SK-N-SH treated with all-trans-retinoic acid at 6 μM for 48 hours (cell line): ENCODE measurements at regions not wholly inside any gene's neighbourhood (a gene's known extent, or its start where the extent isn't known, plus 50 kb on each side); places are given as distances from the start of the nearest gene placed in this dataset.

Experiments
- ZNF565 ChIP-seq: fragments of 450-650 bp; formaldehyde crosslinking; conservative IDR thresholded peaks from 2 replicates; pipeline ENCODE4 v1.5.0; 2020; ENCODE audit warnings: low read depth, mild to moderate bottlenecking, moderate library complexity
- ZNF8 ChIP-seq: fragments of 450-650 bp; formaldehyde crosslinking; IDR thresholded peaks from 2 replicates; pipeline ENCODE4 v1.5.0; 2020; ENCODE audit warnings: mild to moderate bottlenecking, moderate library complexity
- TF ChIP-seq, protein P1 (sequence below): fragments of 250-450 bp; sonication (Bioruptor Pico); IDR thresholded peaks from 2 replicates; pipeline ENCODE4 v1.5.1; 2020; ENCODE audit warnings: low read depth, mild to moderate bottlenecking, moderate library complexity

DNA sequence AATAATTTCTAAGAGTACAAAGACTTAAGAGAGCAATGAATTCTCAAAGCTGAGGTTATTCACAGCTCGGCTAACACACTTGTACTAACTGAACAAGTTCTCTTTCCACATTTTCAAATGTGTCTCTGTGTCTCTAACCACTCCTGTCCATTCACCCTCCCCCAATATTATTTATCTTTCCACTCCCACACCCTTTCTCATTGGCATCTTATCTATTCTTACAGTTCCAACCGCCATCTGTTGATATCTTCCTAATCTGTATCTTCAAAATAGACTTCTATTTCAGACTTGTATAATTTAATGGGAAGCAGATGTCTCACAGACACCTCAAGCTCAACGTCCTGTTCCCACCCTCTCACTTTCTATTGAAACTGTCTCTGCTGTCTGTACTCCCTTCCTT lies 205.9 kb downstream of the ANXA1 start:
- TF ChIP-seq ZNF565 (CRISPR knock-in tag) (no peak), ZNF8 (no peak)
- TF ChIP-seq, protein P1, sequence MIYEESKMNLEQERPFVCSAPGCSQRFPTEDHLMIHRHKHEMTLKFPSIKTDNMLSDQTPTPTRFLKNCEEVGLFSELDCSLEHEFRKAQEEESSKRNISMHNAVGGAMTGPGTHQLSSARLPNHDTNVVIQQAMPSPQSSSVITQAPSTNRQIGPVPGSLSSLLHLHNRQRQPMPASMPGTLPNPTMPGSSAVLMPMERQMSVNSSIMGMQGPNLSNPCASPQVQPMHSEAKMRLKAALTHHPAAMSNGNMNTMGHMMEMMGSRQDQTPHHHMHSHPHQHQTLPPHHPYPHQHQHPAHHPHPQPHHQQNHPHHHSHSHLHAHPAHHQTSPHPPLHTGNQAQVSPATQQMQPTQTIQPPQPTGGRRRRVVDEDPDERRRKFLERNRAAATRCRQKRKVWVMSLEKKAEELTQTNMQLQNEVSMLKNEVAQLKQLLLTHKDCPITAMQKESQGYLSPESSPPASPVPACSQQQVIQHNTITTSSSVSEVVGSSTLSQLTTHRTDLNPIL (CRISPR knock-in tag): no peak
